Dermis microvascular lymphatic vessel endothelial cell (primary cell): ENCODE measurements at regions not wholly inside any gene's neighbourhood (a gene's known extent, or its start where the extent isn't known, plus 50 kb on each side); places are given as distances from the start of the nearest gene placed in this dataset.

Experiments
- DNase-seq, 2 donors: peaks; one replicate each; pipeline versions ENCODE4 v3.0.0 to v3.0.0-alpha.2; 2010; ENCODE audit warnings: low read depth in 2 of 2

GRCh38 chr10:64486149-64486548 is 964.9 kb downstream of the REEP3 start:
- no peak for DNase-seq

GRCh38 chr10:64486901-64487300 is 965.7 kb downstream of the REEP3 start:
- no peak for DNase-seq

GRCh38 chr10:64494901-64495300 is 973.7 kb downstream of the REEP3 start:
- no peak for DNase-seq

GRCh38 chr10:64497306-64497705 is 976.1 kb downstream of the REEP3 start:
- no peak for DNase-seq

GRCh38 chr10:64501807-64502206 is 980.6 kb downstream of the REEP3 start:
- no peak for DNase-seq

GRCh38 chr10:64502936-64503335 is 981.7 kb downstream of the REEP3 start:
- DNase-seq = no peak

- DNase-seq = no peak
Observed at GRCh38 chr10:64503429-64503828, 982.2 kb downstream of the REEP3 start.

GRCh38 chr10:64505501-64505900 is 984.3 kb downstream of the REEP3 start:
- DNase-seq = no peak

- no peak for DNase-seq
Observed at GRCh38 chr10:64506963-64507362, 985.8 kb downstream of the REEP3 start.

GRCh38 chr10:64507651-64508028 is 986.4 kb downstream of the REEP3 start:
- DNase-seq = no peak

- no peak for DNase-seq
Observed at GRCh38 chr10:64508029-64508661, 986.9 kb downstream of the REEP3 start.

- DNase-seq = no peak
Observed at GRCh38 chr10:64515970-64516699, 994.9 kb downstream of the REEP3 start.

GRCh38 chr10:64518456-64518855 is 997.3 kb downstream of the REEP3 start:
- no peak for DNase-seq

GRCh38 chr10:64519427-64519826 is 998.2 kb downstream of the REEP3 start:
- no peak for DNase-seq

- DNase-seq = no peak
Observed at GRCh38 chr10:64519831-64520230, 998.6 kb downstream of the REEP3 start.

GRCh38 chr10:64523065-64523759 is 1002.0 kb downstream of the REEP3 start:
- DNase-seq = no peak

- no peak for DNase-seq
Observed at GRCh38 chr10:64528294-64529002, 1007.2 kb downstream of the REEP3 start.

- DNase-seq = no peak
Observed at GRCh38 chr10:64529003-64529350, 1007.8 kb downstream of the REEP3 start.

- no peak for DNase-seq
Observed at GRCh38 chr10:64534616-64535015, 1013.4 kb downstream of the REEP3 start.

- no peak for DNase-seq
Observed at GRCh38 chr10:64535131-64535867, 1014.1 kb downstream of the REEP3 start.

GRCh38 chr10:64537112-64537511 is 1015.9 kb downstream of the REEP3 start:
- DNase-seq = no peak

- DNase-seq = no peak
Observed at GRCh38 chr10:64537928-64538327, 1016.7 kb downstream of the REEP3 start.
